ENCODE measurements at regions not wholly inside any gene's neighbourhood (a gene's known extent, or its start where the extent isn't known, plus 50 kb on each side); places are given as distances from the start of the nearest gene placed in this dataset.

DNA sequence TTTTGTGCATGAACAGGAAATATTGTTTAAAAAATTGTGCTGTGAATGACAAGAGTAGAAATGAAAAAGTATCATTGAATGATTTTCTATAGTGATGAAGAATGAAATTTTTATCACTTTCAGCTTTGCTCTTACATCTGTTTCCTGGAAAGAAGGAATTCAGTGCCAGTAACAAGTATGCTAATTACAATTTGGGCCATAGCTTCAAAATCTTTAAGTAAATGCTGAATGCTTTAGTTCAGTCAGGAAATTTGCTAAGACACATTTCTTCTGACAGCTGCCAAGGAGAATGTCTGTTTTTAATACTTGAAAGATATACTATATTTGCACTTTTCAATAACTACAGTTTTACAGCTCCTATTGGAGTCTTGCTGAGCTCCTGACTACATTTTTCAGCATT, 203.7 kb upstream of the RSPO3 start:
- H3K4me1 ChIP-seq (ENCODE audit: insufficient read depth, low read length), result peaks cover 5% of the 10 kb centered on the region
- H3K36me3 ChIP-seq (ENCODE audit: insufficient read depth, low read length), result no peaks in the 10 kb centered on the region
- no peak overlapping the region for H3K4me3 ChIP-seq (ENCODE audit: insufficient read depth, low read length)
- no peak overlapping the region for H3K27ac ChIP-seq (ENCODE audit: low read depth, low read length)
- H3K4me2 ChIP-seq (ENCODE audit: insufficient read depth, low read length), result no peak overlapping the region
- TF ChIP-seq, protein P1, sequence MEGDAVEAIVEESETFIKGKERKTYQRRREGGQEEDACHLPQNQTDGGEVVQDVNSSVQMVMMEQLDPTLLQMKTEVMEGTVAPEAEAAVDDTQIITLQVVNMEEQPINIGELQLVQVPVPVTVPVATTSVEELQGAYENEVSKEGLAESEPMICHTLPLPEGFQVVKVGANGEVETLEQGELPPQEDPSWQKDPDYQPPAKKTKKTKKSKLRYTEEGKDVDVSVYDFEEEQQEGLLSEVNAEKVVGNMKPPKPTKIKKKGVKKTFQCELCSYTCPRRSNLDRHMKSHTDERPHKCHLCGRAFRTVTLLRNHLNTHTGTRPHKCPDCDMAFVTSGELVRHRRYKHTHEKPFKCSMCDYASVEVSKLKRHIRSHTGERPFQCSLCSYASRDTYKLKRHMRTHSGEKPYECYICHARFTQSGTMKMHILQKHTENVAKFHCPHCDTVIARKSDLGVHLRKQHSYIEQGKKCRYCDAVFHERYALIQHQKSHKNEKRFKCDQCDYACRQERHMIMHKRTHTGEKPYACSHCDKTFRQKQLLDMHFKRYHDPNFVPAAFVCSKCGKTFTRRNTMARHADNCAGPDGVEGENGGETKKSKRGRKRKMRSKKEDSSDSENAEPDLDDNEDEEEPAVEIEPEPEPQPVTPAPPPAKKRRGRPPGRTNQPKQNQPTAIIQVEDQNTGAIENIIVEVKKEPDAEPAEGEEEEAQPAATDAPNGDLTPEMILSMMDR (IDR thresholded peaks at IDR 0.05; ENCODE audit: extremely low read depth, low read depth, low read length), result no peak
- no peaks in the 10 kb centered on the region for H3K79me2 ChIP-seq (ENCODE audit: insufficient read depth, low read length)
- no peak for DNase-seq (ENCODE audit: insufficient read length, low spot score, missing footprints)
- H3K27me3 ChIP-seq (ENCODE audit: insufficient read depth, low read length), result no peaks in the 10 kb centered on the region
- no peaks in the 10 kb centered on the region for H4K20me1 ChIP-seq (ENCODE audit: insufficient read depth, low read length)
- H2AFZ ChIP-seq (ENCODE audit: low read length), result no peak overlapping the region
- H3K9me3 ChIP-seq (ENCODE audit: low read depth, low read length), result no peaks in the 10 kb centered on the region

DNA sequence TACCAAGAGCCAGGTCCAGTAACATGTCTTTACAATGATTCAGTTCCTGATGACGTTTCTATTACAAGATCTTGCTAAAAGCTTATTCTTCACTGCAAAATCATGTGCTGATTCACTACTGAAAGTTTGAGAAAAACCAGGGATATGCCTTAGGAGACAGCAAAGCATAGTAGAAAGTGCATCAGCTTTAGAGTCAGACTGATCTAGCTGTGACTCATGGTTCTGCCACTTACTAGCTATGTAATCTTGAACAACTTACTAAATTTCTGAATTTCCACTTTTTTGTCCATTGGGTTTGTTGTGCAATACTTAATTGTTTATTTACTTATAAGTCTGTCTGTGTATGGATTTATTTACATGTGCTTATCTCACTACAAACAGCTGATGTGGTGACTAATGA, 198.5 kb upstream of the RSPO3 start:
- no peaks in the 10 kb centered on the region for H3K9me3 ChIP-seq (ENCODE audit: low read depth, low read length)
- no peaks in the 10 kb centered on the region for H3K79me2 ChIP-seq (ENCODE audit: insufficient read depth, low read length)
- TF ChIP-seq, protein P1 (IDR thresholded peaks at IDR 0.05; ENCODE audit: extremely low read depth, low read depth, low read length), result no peak
- peak; percentile 34 for DNase-seq (ENCODE audit: insufficient read length, low spot score, missing footprints)
- H2AFZ ChIP-seq (ENCODE audit: low read length), result no peak overlapping the region
- no peaks in the 10 kb centered on the region for H4K20me1 ChIP-seq (ENCODE audit: insufficient read depth, low read length)
- peaks cover 9% of the 10 kb centered on the region for H3K4me1 ChIP-seq (ENCODE audit: insufficient read depth, low read length)
- H3K27ac ChIP-seq (ENCODE audit: low read depth, low read length), result peak overlapping the region; percentile 64
- H3K4me2 ChIP-seq (ENCODE audit: insufficient read depth, low read length), result peak overlapping the region; percentile 19
- no peaks in the 10 kb centered on the region for H3K36me3 ChIP-seq (ENCODE audit: insufficient read depth, low read length)
- H3K27me3 ChIP-seq (ENCODE audit: insufficient read depth, low read length), result no peaks in the 10 kb centered on the region
- no peak overlapping the region for H3K4me3 ChIP-seq (ENCODE audit: insufficient read depth, low read length)

DNA sequence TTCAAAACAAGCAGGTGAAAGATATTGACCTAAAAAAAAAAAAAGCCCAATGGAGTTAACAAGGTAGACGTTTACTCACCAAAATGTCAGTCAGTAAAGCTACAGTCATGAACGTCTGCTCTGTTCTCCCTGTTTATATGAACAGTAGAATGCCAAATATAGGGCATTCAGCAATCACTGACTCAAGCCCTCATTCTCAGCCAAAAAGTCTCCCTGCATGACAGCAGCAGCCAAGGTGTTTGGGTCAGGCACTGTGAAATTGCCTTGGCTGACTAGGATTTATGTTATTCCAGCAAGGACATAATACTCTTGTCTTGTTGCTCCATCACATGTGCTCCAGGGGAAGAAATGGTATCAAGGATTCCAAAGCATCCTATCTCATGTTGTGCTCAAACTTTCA, 194.7 kb upstream of the RSPO3 start:
- H2AFZ ChIP-seq (ENCODE audit: low read length), result no peak overlapping the region
- no peak overlapping the region for H3K4me3 ChIP-seq (ENCODE audit: insufficient read depth, low read length)
- peaks cover 9% of the 10 kb centered on the region for H3K4me1 ChIP-seq (ENCODE audit: insufficient read depth, low read length)
- DNase-seq (ENCODE audit: insufficient read length, low spot score, missing footprints), result no peak
- H3K27me3 ChIP-seq (ENCODE audit: insufficient read depth, low read length), result no peaks in the 10 kb centered on the region
- no peak overlapping the region for H3K27ac ChIP-seq (ENCODE audit: low read depth, low read length)
- no peaks in the 10 kb centered on the region for H3K79me2 ChIP-seq (ENCODE audit: insufficient read depth, low read length)
- no peak overlapping the region for H3K4me2 ChIP-seq (ENCODE audit: insufficient read depth, low read length)
- H4K20me1 ChIP-seq (ENCODE audit: insufficient read depth, low read length), result no peaks in the 10 kb centered on the region
- H3K36me3 ChIP-seq (ENCODE audit: insufficient read depth, low read length), result no peaks in the 10 kb centered on the region
- no peaks in the 10 kb centered on the region for H3K9me3 ChIP-seq (ENCODE audit: low read depth, low read length)
- TF ChIP-seq, protein P1 (IDR thresholded peaks at IDR 0.05; ENCODE audit: extremely low read depth, low read depth, low read length), result no peak

DNA sequence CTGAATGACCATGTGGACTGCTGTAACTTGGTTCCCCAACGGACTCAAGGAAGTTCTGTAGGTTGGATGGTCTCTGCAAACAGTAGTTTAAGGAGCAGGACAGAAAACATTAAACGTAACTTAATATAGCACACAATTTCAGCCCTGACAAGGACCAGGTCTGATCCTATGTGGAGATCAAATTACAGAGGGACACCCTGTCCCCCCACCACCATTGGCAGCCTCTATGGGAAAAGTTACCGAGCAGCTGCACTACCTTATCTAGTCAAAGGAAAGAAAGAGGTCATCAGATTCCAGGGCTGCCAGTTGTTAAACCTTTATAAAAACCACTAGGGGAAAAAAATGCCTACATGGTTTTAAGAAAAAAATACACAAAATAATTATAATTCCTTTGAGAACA, 191.5 kb upstream of the RSPO3 start:
- H4K20me1 ChIP-seq (ENCODE audit: insufficient read depth, low read length), result no peaks in the 10 kb centered on the region
- H3K27ac ChIP-seq (ENCODE audit: low read depth, low read length), result no peak overlapping the region
- H3K79me2 ChIP-seq (ENCODE audit: insufficient read depth, low read length), result no peaks in the 10 kb centered on the region
- H3K4me1 ChIP-seq (ENCODE audit: insufficient read depth, low read length), result no peaks in the 10 kb centered on the region
- no peak overlapping the region for H3K4me2 ChIP-seq (ENCODE audit: insufficient read depth, low read length)
- H3K4me3 ChIP-seq (ENCODE audit: insufficient read depth, low read length), result no peak overlapping the region
- H3K9me3 ChIP-seq (ENCODE audit: low read depth, low read length), result no peaks in the 10 kb centered on the region
- DNase-seq (ENCODE audit: insufficient read length, low spot score, missing footprints), result no peak
- TF ChIP-seq, protein P1 (IDR thresholded peaks at IDR 0.05; ENCODE audit: extremely low read depth, low read depth, low read length), result no peak
- no peak overlapping the region for H2AFZ ChIP-seq (ENCODE audit: low read length)
- H3K27me3 ChIP-seq (ENCODE audit: insufficient read depth, low read length), result no peaks in the 10 kb centered on the region
- H3K36me3 ChIP-seq (ENCODE audit: insufficient read depth, low read length), result no peaks in the 10 kb centered on the region

Data from osteoblast (primary cell).